Endothelial cell of umbilical vein (primary cell): ENCODE measurements at regions not wholly inside any gene's neighbourhood (a gene's known extent, or its start where the extent isn't known, plus 50 kb on each side); places are given as distances from the start of the nearest gene placed in this dataset.

ENCODE experiments used
- BruUV-seq: library from RNA; stranded (reverse); fragments of 400-500 nt; replicated peaks from 2 replicates; lab custom pipeline; 2021; lab: Mats Ljungman, UMichigan
- CTCF ChIA-PET: fragments of 300-600, 350-600 bp; sonication (Branson Sonifier 250); formaldehyde crosslinking; loops from one replicate; lab custom pipeline; 2021; ENCODE audit warnings: antibody characterized with exemption, inconsistent platforms; lab: Charles Lee
- POLR2A ChIA-PET: fragments of 300-600, 350-600 bp; sonication (Branson Sonifier 250); formaldehyde crosslinking; loops from one replicate; lab custom pipeline; 2021; ENCODE audit warnings: antibody characterized with exemption, inconsistent platforms; lab: Charles Lee
- DNase-seq: peaks from one replicate; pipeline ENCODE4 v3.0.0-alpha.2; 2011; ENCODE audit warnings: low read depth, low spot score
- FAIRE-seq: peaks from 2 replicates; lab custom pipeline; 2011; peaks lifted over from hg19 to GRCh38; lab: Jason Lieb, UNC
- H2AFZ ChIP-seq: 2 replicates; pipeline ENCODE4 v1.6.0; 2012; ENCODE audit warnings: low read depth, low read length, control low read depth, inconsistent platforms
- H3K27ac ChIP-seq: 2 replicates; pipeline ENCODE4 v1.5.1; 2011; ENCODE audit warnings: low read depth, mild to moderate bottlenecking, control low read depth, low read length, moderate library complexity; ENCODE audit not compliant: insufficient read depth
- H3K27me3 ChIP-seq, 2 experiments: 2 replicates each; pipeline versions ENCODE4 v1.6.0 to v1.6.1; 2011; ENCODE audit warnings: low read length in 2 of 2, mixed read lengths in 1 of 2; ENCODE audit not compliant: control insufficient read depth in 2 of 2, insufficient read depth in 2 of 2
- H3K36me3 ChIP-seq, 2 experiments: 2 replicates in 1 of 2; 3 replicates in 1 of 2; pipeline ENCODE4 v1.5.1; 2011; ENCODE audit warnings: low read length in 2 of 2, mild to moderate bottlenecking in 1 of 2, moderate library complexity in 1 of 2; ENCODE audit not compliant: control insufficient read depth in 2 of 2, insufficient read depth in 2 of 2; ENCODE audit errors: extremely low read depth in 1 of 2
- H3K4me1 ChIP-seq: 3 replicates; pipeline ENCODE4 v1.5.1; 2011; ENCODE audit warnings: mild to moderate bottlenecking, low read length; ENCODE audit not compliant: control insufficient read depth, insufficient read depth; ENCODE audit errors: extremely low read depth
- H3K4me2 ChIP-seq: 2 replicates; pipeline ENCODE4 v1.6.1; 2011; ENCODE audit warnings: low read length, control low read depth, mixed read lengths; ENCODE audit not compliant: insufficient read depth
- H3K4me3 ChIP-seq, 3 experiments: fragments of 200-600 bp in 1 of 3; sonication (generic), shearing (Covaris generic) in 1 of 3; replicated peaks in 1 of 3; 2 replicates each; pipeline ENCODE4 v1.5.1; 2011 to 2016; ENCODE audit warnings: control low read depth in 3 of 3, low read length in 3 of 3, mild to moderate bottlenecking in 2 of 3, inconsistent platforms in 1 of 3, low read depth in 1 of 3, moderate library complexity in 1 of 3; ENCODE audit not compliant: insufficient read depth in 1 of 3
- H3K79me2 ChIP-seq: 2 replicates; pipeline ENCODE4 v1.6.0; 2012; ENCODE audit warnings: low read length, inconsistent platforms; ENCODE audit not compliant: control insufficient read depth, insufficient read depth
- H3K9ac ChIP-seq: replicated peaks from 2 replicates; pipeline ENCODE3; 2011; ENCODE audit warnings: low read length, control low read depth; ENCODE audit not compliant: insufficient read depth; ENCODE audit errors: extremely low read depth
- H3K9me1 ChIP-seq: replicated peaks from 3 replicates; pipeline ENCODE4 v1.6.0; 2011; ENCODE audit warnings: mild to moderate bottlenecking, low read length; ENCODE audit not compliant: control insufficient read depth, insufficient read depth; ENCODE audit errors: extremely low read depth
- H3K9me3 ChIP-seq: replicated peaks from 2 replicates; pipeline ENCODE4 v1.5.1; 2012; ENCODE audit warnings: low read length, inconsistent platforms; ENCODE audit not compliant: control insufficient read depth, insufficient read depth
- H4K20me1 ChIP-seq: replicated peaks from 2 replicates; pipeline ENCODE3; 2011; ENCODE audit warnings: mild to moderate bottlenecking, low read length; ENCODE audit not compliant: control insufficient read depth, insufficient read depth; ENCODE audit errors: extremely low read depth
- EZH2 ChIP-seq: IDR thresholded peaks from 2 replicates; pipeline ENCODE4 v1.6.1; 2012; ENCODE audit warnings: borderline replicate concordance, low read depth, mild to moderate bottlenecking, moderate library complexity, low read length, inconsistent platforms; ENCODE audit not compliant: severe bottlenecking
- FOS ChIP-seq: IDR thresholded peaks from 2 replicates; pipeline ENCODE4 v1.6.1; 2011; ENCODE audit warnings: mild to moderate bottlenecking, low read length, moderate library complexity, borderline replicate concordance; ENCODE audit not compliant: insufficient read depth
- GATA2 ChIP-seq: IDR thresholded peaks from 2 replicates; pipeline ENCODE4 v1.7.0; 2011; ENCODE audit warnings: low read depth, mild to moderate bottlenecking, moderate library complexity, mixed read lengths, low read length; ENCODE audit not compliant: insufficient read length, insufficient read depth
- JUN ChIP-seq: IDR thresholded peaks from 2 replicates; pipeline ENCODE4 v1.6.1; 2011; ENCODE audit warnings: borderline replicate concordance, low read depth; ENCODE audit not compliant: insufficient read length, insufficient read depth
- MYC ChIP-seq: IDR thresholded peaks from one replicate; pipeline ENCODE4 v1.6.1; 2011; ENCODE audit warnings: mild to moderate bottlenecking, low read depth, low read length
- POLR2A ChIP-seq: IDR thresholded peaks from 2 replicates; pipeline ENCODE4 v1.6.1; 2012; ENCODE audit warnings: low read depth, mild to moderate bottlenecking, control low read depth, low read length
- POLR2AphosphoS5 ChIP-seq: IDR thresholded peaks from 2 replicates; pipeline ENCODE4 v1.6.1; 2012; ENCODE audit warnings: low read depth, mild to moderate bottlenecking, control low read depth, low read length, moderate library complexity; ENCODE audit not compliant: insufficient read depth
- dilution Hi-C: fragments of 300-500 bp; cut with MboI; formaldehyde crosslinking; loops from one replicate; pipeline ENCODE4 v1.15.0; 2019; ENCODE audit warnings: low sequenced_read_pairs; ENCODE audit not compliant: extremely low pct_ligation_motif_present
- intact Hi-C: fragments of 100-400 bp; cut with micrococcal nuclease; formaldehyde crosslinking; loops from one replicate; pipeline ENCODE4 v1.10.0; 2022
- TF ChIP-seq, protein P1 (sequence below): IDR thresholded peaks from 2 replicates; pipeline ENCODE4 v1.6.1; 2011; ENCODE audit not compliant: insufficient read depth, insufficient read length
- TF ChIP-seq, protein P2 (sequence below), 2 donors: IDR thresholded peaks; 1 replicate in 1 of 2; 2 replicates in 1 of 2; pipeline ENCODE4 v1.5.1; 2011; ENCODE audit warnings: low read length in 2 of 2, mild to moderate bottlenecking in 2 of 2, moderate library complexity in 2 of 2, control low read depth in 1 of 2, inconsistent platforms in 1 of 2, low read depth in 1 of 2; ENCODE audit not compliant: insufficient read depth in 1 of 2; ENCODE audit errors: extremely low read depth in 1 of 2

DNA sequence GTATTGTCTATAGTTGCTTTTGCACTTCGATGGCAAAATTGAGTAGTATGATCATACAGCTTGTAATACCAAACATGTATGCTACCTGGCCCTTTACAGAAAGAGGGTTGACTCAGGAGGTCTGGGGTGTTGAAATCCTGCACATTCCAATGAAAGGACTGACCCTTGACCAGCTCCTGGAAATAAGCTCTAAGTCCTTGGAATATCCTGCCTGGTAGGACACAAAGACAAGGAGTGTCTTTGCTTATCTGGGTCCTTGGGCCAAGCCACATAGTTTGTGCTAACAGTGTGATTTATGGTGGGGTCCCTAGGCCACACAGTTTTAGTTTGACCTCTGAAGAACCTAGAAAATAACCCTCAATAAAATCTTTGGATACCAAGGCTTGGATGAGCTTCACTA, 89.3 kb upstream of the FTMT start:
- DNase-seq (no peak), FAIRE-seq (no peak)
- Histone ChIP-seq H3K4me3 (no peak overlapping the region), H4K20me1 (no peaks in the 10 kb centered on the region), H3K36me3 (no peaks in the 10 kb centered on the region), H3K9me3 (no peaks in the 10 kb centered on the region), H2AFZ (no peak overlapping the region), H3K27me3 (no peaks in the 10 kb centered on the region), H3K4me2 (no peak overlapping the region), H3K4me1 (no peaks in the 10 kb centered on the region), H3K9ac (no peak overlapping the region), H3K79me2 (no peaks in the 10 kb centered on the region), H3K27ac (no peak overlapping the region), H3K9me1 (no peaks in the 10 kb centered on the region)
- BruUV-seq = no TSS peak
- ChIA-PET POLR2A (no interaction called here), CTCF (interaction anchor here (1.1 to 1.2 kb wide), 2 partner anchors 11 to 20 kb away, joined by 3 read pairs; no protein-coding TSS in a partner anchor)
- dilution Hi-C loops = no loop called here
- intact Hi-C loops = no loop called here
- TF ChIP-seq, protein P1, sequence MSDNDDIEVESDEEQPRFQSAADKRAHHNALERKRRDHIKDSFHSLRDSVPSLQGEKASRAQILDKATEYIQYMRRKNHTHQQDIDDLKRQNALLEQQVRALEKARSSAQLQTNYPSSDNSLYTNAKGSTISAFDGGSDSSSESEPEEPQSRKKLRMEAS = no peak
- TF ChIP-seq MYC (no peak), FOS (no peak), EZH2 (no peak), GATA2 (no peak), POLR2A (no peak), POLR2AphosphoS5 (no peak), JUN (no peak)
- TF ChIP-seq, protein P2, sequence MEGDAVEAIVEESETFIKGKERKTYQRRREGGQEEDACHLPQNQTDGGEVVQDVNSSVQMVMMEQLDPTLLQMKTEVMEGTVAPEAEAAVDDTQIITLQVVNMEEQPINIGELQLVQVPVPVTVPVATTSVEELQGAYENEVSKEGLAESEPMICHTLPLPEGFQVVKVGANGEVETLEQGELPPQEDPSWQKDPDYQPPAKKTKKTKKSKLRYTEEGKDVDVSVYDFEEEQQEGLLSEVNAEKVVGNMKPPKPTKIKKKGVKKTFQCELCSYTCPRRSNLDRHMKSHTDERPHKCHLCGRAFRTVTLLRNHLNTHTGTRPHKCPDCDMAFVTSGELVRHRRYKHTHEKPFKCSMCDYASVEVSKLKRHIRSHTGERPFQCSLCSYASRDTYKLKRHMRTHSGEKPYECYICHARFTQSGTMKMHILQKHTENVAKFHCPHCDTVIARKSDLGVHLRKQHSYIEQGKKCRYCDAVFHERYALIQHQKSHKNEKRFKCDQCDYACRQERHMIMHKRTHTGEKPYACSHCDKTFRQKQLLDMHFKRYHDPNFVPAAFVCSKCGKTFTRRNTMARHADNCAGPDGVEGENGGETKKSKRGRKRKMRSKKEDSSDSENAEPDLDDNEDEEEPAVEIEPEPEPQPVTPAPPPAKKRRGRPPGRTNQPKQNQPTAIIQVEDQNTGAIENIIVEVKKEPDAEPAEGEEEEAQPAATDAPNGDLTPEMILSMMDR (IDR thresholded peaks at IDR 0.05; ENCODE audit: extremely low read depth in 1 of 2, insufficient read depth in 1 of 2, low read depth in 1 of 2, low read length in 2 of 2) = no peak
